ENCODE measurements at regions not wholly inside any gene's neighbourhood (a gene's known extent, or its start where the extent isn't known, plus 50 kb on each side); places are given as distances from the start of the nearest gene placed in this dataset.
A peak's percentile ranks its signal among the peaks of the same experiment; 100 is the strongest.
"Not testable (repeated sequence)": the region's sequence is repeated elsewhere in the genome, so short reads cannot be mapped to it uniquely, and the experiment has no call there.

GRCh38 chrY:17668037-17668436 lies 212.0 kb downstream of the CDY2B start:
- not testable (repeated sequence) for H3K4me3 ChIP-seq; H3K27ac ChIP-seq; H3K9me3 ChIP-seq; H3K4me1 ChIP-seq; DNase-seq (ENCODE audit: low spot score in 2 of 2); H3K36me3 ChIP-seq; H3K27me3 ChIP-seq

GRCh38 chrY:17643052-17643451 lies 237.0 kb downstream of the CDY2B start:
- H3K36me3 ChIP-seq; H3K4me3 ChIP-seq; H3K4me1 ChIP-seq; H3K27ac ChIP-seq; H3K9me3 ChIP-seq; DNase-seq (ENCODE audit: low spot score in 2 of 2); H3K27me3 ChIP-seq: not testable (repeated sequence)
- no CpG with 5 or more reads among the region's 4 CpGs for WGBS

GRCh38 chrY:17634484-17634883 lies 245.5 kb downstream of the CDY2B start:
- H3K4me1 ChIP-seq; H3K9me3 ChIP-seq; DNase-seq (ENCODE audit: low spot score in 2 of 2); H3K4me3 ChIP-seq; H3K36me3 ChIP-seq; H3K27ac ChIP-seq; H3K27me3 ChIP-seq: not testable (repeated sequence)
- no CpG with 5 or more reads among the region's 3 CpGs for WGBS

- H3K36me3 ChIP-seq; H3K9me3 ChIP-seq; H3K27me3 ChIP-seq; H3K4me1 ChIP-seq; DNase-seq (ENCODE audit: low spot score in 2 of 2); H3K27ac ChIP-seq; H3K4me3 ChIP-seq: not testable (repeated sequence)
- WGBS = no CpG with 5 or more reads among the region's 8 CpGs
Observed at GRCh38 chrY:17611256-17611655, 268.8 kb downstream of the CDY2B start.

GRCh38 chrY:17610649-17611048 lies 269.4 kb downstream of the CDY2B start:
- not testable (repeated sequence) for H3K36me3 ChIP-seq; H3K27ac ChIP-seq; H3K27me3 ChIP-seq; H3K4me3 ChIP-seq; H3K9me3 ChIP-seq; H3K4me1 ChIP-seq; DNase-seq (ENCODE audit: low spot score in 2 of 2)
- no CpG with 5 or more reads among the region's 10 CpGs for WGBS

- WGBS = no CpG with 5 or more reads among the region's 4 CpGs
- not testable (repeated sequence) for H3K27me3 ChIP-seq; H3K36me3 ChIP-seq; DNase-seq (ENCODE audit: low spot score in 2 of 2); H3K4me1 ChIP-seq; H3K4me3 ChIP-seq; H3K27ac ChIP-seq; H3K9me3 ChIP-seq
Observed at GRCh38 chrY:17607150-17607549, 272.9 kb downstream of the CDY2B start.

GRCh38 chrY:17599263-17599662 lies 280.8 kb downstream of the CDY2B start:
- not testable (repeated sequence) for H3K9me3 ChIP-seq; H3K27me3 ChIP-seq; H3K4me3 ChIP-seq; H3K27ac ChIP-seq; H3K36me3 ChIP-seq; H3K4me1 ChIP-seq; DNase-seq (ENCODE audit: low spot score in 2 of 2)
- no CpG with 5 or more reads among the region's 4 CpGs for WGBS

- not testable (repeated sequence) for H3K4me3 ChIP-seq; H3K27ac ChIP-seq; H3K27me3 ChIP-seq; H3K36me3 ChIP-seq; DNase-seq (ENCODE audit: low spot score in 2 of 2); H3K4me1 ChIP-seq; H3K9me3 ChIP-seq
- no CpG with 5 or more reads among the region's 5 CpGs for WGBS
Observed at GRCh38 chrY:17593748-17594147, 286.3 kb downstream of the CDY2B start.

GRCh38 chrY:17579956-17580519 lies 300.0 kb downstream of the CDY2B start:
- H3K4me1 ChIP-seq = not testable (repeated sequence)
- no CpG with 5 or more reads among the region's 23 CpGs for WGBS

GRCh38 chrY:17579131-17579955 lies 300.7 kb downstream of the CDY2B start:
- H3K4me1 ChIP-seq, H3K27ac ChIP-seq, H3K36me3 ChIP-seq, H3K27me3 ChIP-seq, H3K9me3 ChIP-seq: not testable (repeated sequence)
- DNase-seq (ENCODE audit: low spot score in 2 of 2) = peak in 1 of 2 donors; percentile 24
- no CpG with 5 or more reads among the region's 43 CpGs for WGBS
- peak overlapping the region; percentile 29 for H3K4me3 ChIP-seq

More at GRCh38 chrY:17579956-17580519, 300.0 kb downstream of the CDY2B start:
- H3K9me3 ChIP-seq; H3K36me3 ChIP-seq; H3K27me3 ChIP-seq; DNase-seq (ENCODE audit: low spot score in 2 of 2); H3K27ac ChIP-seq; H3K4me3 ChIP-seq: not testable (repeated sequence)

- not testable (repeated sequence) for H3K36me3 ChIP-seq; H3K27ac ChIP-seq; H3K4me1 ChIP-seq; DNase-seq (ENCODE audit: low spot score in 2 of 2); H3K9me3 ChIP-seq; H3K27me3 ChIP-seq; H3K4me3 ChIP-seq
- WGBS = no CpG with 5 or more reads among the region's 21 CpGs
Observed at GRCh38 chrY:17563114-17563513, 316.9 kb downstream of the CDY2B start.
